NCI-H146 (cell line): ENCODE measurements at regions not wholly inside any gene's neighbourhood (a gene's known extent, or its start where the extent isn't known, plus 50 kb on each side); places are given as distances from the start of the nearest gene placed in this dataset.
"Not testable (repeated sequence)": the region's sequence is repeated elsewhere in the genome, so short reads cannot be mapped to it uniquely, and the experiment has no call there.

Source experiments
- DNase-seq: peaks from one replicate; lab custom pipeline; 2025; lab: John Stamatoyannopoulos, UW

- peak; percentile 30 for DNase-seq
Observed at GRCh38 chr20:22690616-22691179, 106.3 kb upstream of the FOXA2 start.

GRCh38 chr20:22691369-22692118, 107.2 kb upstream of the FOXA2 start:
- DNase-seq, result peak; percentile 80

GRCh38 chr20:22692119-22692475, 107.7 kb upstream of the FOXA2 start:
- DNase-seq, result no peak

- DNase-seq, result not testable (repeated sequence)
Observed at GRCh38 chr20:22692620-22693019, 108.2 kb upstream of the FOXA2 start.

DNA sequence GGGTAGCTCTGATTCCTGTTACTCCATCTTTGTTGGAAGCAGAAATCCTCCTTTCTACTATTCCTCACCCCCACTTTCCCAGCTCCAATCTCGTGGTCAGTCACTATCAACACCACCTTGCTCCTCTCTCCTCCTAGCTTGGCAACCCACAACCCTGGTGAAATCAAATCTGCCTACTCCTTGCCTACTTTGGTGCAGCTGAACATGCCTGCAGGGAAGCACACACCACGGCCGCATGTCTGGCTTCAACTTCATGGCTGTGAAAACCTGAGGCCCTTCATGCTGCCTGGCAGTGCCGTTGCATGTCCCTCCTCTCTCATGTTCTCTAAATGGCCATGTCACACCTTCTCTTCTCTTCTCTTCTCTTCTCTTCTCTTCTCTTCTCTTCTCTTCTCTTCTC, 112.4 kb upstream of the FOXA2 start:
- no peak for DNase-seq

GRCh38 chr20:22698259-22698842, 114.0 kb upstream of the FOXA2 start:
- DNase-seq, result no peak

DNA sequence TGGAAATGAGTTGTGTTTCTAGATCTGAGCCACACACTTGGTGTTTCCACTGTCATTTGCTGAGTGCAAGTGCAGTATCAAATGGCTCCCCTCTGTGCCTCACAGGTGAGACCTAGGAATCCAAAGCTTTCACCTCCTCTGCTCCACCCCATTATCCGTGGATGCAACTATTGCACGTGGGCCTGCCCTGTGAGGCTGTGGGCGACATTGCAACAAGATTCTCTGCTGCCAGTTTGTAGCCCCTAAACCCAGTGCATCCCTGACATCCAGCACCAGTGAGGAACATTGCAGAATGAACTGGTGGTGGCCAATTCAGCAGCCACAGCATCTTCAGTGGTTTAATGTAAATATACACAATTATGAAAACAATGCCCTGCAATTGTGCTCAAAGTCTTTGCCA, 115.0 kb upstream of the FOXA2 start:
- DNase-seq, result no peak

DNA sequence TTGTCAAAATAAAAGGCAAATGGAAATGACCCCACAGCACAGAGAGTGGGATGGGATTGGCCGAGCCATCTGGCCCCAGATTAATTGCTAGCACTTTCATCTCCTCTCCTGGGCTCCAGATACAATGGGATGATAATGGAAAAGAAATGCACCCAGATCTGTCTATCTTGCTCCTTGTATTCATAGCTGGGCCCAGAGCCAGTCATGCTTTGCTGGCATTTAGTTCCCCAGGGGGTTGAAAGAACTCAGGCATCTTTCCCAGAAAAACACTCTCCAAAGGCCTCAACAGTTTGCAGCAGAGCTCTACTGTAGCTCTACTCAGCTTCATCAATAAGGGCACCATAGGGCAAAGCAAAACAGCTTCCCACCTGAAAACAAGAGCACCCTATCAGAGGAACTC, 116.0 kb upstream of the FOXA2 start:
- DNase-seq, result no peak

GRCh38 chr20:22701679-22702308, 117.4 kb upstream of the FOXA2 start:
- no peak for DNase-seq

- DNase-seq, result no peak
Observed at GRCh38 chr20:22703843-22704242, 119.5 kb upstream of the FOXA2 start.

DNA sequence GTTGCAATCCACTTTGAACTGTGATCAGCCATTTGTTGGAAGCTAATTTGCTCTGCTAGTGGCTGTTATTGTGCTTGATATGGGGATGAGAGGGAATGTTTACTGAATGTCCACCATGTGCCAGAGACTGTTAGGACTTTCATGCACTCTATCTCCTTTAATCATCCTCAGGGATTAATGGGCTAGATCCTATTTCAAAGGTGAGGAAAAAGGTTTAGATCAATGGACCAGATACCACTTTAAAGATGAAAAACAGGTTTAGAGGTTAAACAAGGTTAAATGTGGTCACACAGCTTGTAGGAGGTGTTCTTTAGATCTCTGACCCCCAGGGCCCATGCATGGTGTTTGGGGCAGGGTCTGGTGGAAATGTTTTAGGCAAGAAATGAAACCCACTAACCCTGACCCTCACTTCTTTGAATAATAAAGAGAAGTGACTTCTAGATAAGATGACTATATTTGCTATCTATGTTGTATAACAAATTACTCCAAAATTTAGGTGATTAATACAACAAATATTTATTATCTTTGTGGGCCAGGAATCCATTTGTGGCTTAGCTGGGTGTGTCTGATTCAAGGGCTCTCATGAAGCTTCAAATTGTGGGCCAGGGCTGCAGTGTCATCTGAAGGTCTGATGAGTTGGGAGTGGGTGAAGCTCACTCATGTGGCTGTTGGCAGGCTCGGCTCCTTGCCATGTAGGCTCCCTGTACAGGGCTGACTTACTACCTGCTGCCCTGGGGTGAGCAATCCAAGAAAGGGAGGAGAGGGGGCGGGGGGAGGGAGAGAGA, 127.8 kb upstream of the FOXA2 start:
- DNase-seq, result no peak

DNA sequence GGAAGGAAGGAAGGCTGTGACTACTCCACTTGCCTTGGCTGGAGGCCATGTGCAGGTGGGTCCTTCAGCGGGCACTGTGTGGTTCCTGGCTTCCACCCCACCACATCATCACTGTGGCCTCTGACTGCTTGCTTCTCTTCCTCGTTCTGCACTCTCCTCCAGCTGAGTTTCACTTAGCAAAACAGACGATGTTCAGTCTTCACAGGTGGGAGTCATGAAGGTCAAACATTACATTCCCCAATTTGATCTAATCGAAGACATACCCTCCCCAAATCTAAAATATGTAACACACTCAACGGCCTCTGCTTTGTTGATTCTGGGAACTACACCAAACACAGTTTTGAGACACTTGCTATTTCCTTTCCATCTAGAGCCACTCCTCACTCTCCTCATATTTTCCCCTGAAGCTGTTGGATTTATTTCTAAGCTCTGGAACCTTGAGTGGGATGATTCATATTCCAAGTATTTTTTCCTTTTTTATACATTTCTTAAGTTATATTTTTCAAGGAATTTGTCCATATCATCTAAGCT, 132.5 kb upstream of the FOXA2 start:
- DNase-seq, result no peak

DNA sequence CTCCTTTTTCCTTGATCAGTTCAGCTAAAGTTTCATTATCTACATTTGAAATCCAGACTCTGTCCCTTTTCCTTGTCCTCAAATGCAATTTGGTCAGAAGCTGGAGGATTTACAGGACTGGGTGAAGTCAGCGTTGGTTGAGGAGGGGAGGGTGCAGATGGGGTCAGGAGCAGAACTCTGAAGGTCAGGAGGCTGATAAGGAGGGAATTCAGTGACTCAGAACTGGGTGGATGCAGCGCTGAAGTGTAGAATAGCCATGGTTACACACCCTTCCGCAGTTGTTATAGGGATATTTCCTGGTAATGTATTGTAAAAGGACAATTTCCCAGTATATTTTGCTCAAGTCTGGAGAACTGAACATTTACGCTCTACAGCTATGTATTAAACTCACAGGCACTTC, 133.1 kb upstream of the FOXA2 start:
- DNase-seq, result no peak

GRCh38 chr20:22719167-22719591, 134.8 kb upstream of the FOXA2 start:
- DNase-seq, result no peak

GRCh38 chr20:22720206-22720605, 135.8 kb upstream of the FOXA2 start:
- DNase-seq, result peak; percentile 16

DNA sequence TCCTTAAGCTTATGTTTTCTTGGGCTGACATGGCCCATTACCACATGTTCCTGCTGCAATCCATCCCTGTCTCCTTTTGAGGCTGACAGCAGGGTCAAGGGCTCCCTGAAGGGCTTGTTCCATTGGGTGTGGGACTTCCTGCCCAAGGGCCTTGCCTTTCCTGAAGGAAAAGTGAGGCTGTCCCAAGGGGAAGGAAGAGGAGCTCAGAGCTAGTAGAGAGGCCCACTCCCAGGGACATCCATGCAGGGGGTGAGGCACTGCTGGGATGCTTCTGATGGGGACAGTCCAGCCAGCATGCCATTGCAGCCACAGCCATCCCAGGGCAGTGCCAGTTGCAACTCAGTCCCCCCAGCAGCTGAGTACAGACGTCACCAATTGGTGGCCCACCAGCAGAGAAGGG, 138.4 kb upstream of the FOXA2 start:
- DNase-seq, result no peak

DNA sequence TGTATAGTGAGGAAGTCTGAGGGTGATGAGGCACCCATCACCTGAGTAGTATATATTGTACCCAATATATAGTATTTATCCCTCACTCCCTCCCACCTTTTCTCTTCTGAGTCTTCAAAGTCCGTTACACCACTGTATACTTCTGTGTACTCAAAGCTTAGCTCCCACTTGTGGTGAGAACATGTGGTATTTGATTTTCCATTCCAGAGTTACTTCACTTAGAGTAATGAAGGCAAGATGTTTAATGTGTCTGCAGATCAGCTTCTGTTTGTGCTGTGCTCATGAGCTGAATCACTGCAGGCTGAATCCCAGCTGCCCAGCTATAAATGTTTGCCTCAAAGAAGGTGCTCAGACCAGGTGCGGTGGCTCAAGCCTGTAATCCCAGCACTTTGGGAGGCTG, 139.3 kb upstream of the FOXA2 start:
- no peak for DNase-seq

DNA sequence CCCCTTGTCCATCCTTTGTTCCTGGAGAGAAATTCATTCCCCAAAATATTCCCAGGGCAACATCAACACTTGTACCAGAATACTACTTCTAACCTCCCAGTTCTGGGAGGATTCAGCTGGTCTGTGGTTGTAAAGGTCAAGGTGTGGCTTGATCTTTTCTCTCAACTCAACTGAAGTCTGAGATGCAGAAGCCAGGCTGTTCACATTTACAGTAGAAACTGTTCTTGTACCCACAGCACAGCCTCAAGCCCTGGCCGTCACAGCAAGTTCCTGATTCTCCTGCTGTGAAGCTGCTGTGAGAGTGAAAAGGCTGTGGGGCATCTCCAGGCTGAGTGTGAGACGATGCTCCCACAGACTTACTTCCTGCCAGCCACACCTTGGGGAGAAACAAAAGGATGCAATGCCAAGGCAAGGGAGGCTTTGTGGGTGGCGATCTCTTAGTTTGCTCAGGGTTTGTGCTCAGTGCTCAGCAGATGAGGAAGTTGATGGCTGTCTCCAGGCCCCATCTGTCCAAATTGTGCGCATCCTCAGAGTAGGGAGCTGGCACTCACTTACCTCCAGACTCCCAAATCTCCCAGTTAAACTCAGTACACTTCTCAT, 143.9 kb upstream of the FOXA2 start:
- DNase-seq, result no peak

DNA sequence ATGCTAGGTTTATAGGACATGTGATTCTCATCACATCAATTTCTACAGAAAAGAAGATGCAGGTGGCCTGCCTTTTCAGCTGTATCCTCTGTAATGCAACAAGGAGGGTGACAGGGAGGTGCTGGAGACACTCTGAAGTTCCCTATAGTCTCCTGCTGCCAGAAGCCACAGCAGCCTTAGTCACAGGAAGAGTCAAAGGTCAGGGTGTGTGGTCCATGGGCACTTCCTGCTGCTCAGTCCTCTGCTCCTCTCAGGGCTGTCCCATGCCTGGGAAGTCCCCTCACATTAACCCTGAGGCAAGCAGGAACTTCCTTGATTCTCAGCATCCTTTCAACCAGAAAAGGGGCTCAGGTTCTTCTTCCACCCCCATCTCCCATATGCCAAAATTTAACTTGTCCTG, 144.8 kb upstream of the FOXA2 start:
- DNase-seq, result no peak

DNA sequence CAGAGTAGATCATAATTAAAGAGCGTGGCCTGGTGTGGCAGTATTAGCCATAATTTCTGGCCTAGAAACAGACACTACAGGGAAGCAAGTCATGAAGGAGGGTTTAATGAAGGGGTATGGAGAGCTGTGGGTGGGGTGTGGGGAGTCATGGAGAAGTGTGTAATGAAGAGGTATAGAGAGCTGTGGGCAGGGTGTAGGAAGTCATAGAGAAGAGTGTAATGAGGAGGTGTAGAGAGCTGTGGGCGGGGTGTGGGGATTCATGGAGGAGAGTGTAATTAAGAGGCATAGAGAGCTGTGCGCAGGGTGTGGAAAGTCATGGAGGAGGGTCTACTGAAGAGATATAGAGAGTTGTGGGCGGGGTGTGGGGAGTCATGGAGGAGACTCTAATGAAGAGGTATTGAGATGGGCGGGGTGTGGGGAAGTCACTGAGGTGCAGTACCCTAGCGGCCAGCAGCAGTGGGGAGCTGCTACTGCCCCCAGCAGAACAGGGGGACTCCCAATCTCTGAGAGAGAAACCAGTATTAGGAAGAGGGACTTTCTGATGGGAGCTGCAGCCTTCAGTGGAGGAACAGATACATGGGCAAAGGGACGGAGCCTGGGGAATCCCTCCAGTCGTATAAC, 145.4 kb upstream of the FOXA2 start:
- DNase-seq, result no peak

DNA sequence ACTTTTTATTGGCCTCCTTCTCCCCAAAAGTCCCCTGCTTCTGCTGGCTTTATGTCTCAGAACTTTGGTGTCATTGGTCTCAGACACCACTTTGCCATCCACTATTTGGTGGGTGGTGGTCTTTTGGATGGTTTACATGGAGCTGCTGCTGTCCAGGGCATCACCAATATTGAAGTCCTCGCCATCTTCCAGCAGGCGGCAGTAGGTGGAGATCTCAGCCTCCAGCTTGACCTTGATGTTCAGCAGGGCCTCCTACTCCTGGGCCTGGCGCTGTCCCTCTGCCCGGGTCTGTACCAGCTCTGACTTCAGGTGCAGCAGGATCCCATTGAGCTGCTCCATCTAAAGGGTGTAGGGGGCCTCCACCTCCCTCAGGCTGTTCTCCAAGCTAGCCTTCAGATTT, 148.4 kb upstream of the FOXA2 start:
- no peak for DNase-seq
